Tibial nerve (tissue), 4 donors: ENCODE measurements at regions not wholly inside any gene's neighbourhood (a gene's known extent, or its start where the extent isn't known, plus 50 kb on each side); places are given as distances from the start of the nearest gene placed in this dataset.

ENCODE experiments used
- EP300 ChIP-seq, 2 donors: sonication (generic); formaldehyde crosslinking; IDR thresholded peaks; one replicate each; pipeline ENCODE4 v1.6.1; 2017; ENCODE audit warnings: antibody characterized with exemption in 2 of 2, mild to moderate bottlenecking in 1 of 2
- POLR2A ChIP-seq, 2 donors: fragments of 450-650 bp; IDR thresholded peaks; one replicate each; pipeline ENCODE4 v1.6.1; 2017; ENCODE audit warnings: antibody characterized with exemption in 2 of 2, mild to moderate bottlenecking in 2 of 2, moderate library complexity in 2 of 2
- TF ChIP-seq, protein P1 (sequence below), 5 experiments: fragments of 200-600 bp in 3 of 5; fragments of 450-650 bp in 2 of 5; sonication (generic) in 3 of 5; IDR thresholded peaks; one replicate each; pipeline ENCODE4 v1.5.1; 2016 to 2019; ENCODE audit warnings: antibody characterized with exemption in 5 of 5, mild to moderate bottlenecking in 3 of 5, moderate library complexity in 2 of 5

DNA sequence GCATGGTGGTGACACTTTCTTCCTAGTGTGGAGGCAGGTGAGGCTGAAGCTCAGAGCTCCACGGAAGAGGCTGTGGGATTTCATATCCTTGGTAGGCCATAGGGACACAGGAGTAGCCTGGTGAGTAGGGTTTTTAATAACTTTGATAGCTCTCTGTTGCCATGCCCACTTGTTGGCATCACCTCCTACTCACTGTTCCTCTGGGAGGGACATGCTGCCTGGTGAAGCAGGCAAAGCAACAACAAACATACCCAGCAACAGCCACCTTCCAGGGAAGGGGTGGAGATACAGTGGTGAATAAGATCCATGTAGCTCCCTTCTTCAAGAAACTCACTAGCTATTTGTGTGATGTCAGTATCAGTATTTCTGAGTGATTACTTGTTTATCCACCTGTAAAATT is 285.4 kb downstream of the CLIC5 start:
- TF ChIP-seq, protein P1, sequence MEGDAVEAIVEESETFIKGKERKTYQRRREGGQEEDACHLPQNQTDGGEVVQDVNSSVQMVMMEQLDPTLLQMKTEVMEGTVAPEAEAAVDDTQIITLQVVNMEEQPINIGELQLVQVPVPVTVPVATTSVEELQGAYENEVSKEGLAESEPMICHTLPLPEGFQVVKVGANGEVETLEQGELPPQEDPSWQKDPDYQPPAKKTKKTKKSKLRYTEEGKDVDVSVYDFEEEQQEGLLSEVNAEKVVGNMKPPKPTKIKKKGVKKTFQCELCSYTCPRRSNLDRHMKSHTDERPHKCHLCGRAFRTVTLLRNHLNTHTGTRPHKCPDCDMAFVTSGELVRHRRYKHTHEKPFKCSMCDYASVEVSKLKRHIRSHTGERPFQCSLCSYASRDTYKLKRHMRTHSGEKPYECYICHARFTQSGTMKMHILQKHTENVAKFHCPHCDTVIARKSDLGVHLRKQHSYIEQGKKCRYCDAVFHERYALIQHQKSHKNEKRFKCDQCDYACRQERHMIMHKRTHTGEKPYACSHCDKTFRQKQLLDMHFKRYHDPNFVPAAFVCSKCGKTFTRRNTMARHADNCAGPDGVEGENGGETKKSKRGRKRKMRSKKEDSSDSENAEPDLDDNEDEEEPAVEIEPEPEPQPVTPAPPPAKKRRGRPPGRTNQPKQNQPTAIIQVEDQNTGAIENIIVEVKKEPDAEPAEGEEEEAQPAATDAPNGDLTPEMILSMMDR (IDR thresholded peaks at IDR 0.05) = no peak
- TF ChIP-seq POLR2A (IDR thresholded peaks at IDR 0.05) = no peak
- no peak for TF ChIP-seq EP300 (IDR thresholded peaks at IDR 0.05)
